ENCODE measurements at regions not wholly inside any gene's neighbourhood (a gene's known extent, or its start where the extent isn't known, plus 50 kb on each side); places are given as distances from the start of the nearest gene placed in this dataset.

GRCh38 chrX:14476205-14476604 is 53.1 kb upstream of the GLRA2 start:
- TF ChIP-seq CTCF (IDR thresholded peaks at IDR 0.05; ENCODE audit: low read depth, low read length, missing control alignments), result no peak
- H3K27ac ChIP-seq, result no peak overlapping the region
- no peaks in the 10 kb centered on the region for H3K36me3 ChIP-seq (replicated peaks)
- H3K4me3 ChIP-seq (ENCODE audit: low read depth, low read length), result no peak overlapping the region
- in situ Hi-C loops (cut with HindIII; ENCODE audit: low pct_ligation_motif_present, low sequenced_read_pairs), result no loop called here
- no peaks in the 10 kb centered on the region for H3K27me3 ChIP-seq (replicated peaks)
- DNase-seq, result no peak

GRCh38 chrX:14449773-14450172 is 79.6 kb upstream of the GLRA2 start:
- Histone ChIP-seq H3K27ac (no peak overlapping the region), H3K36me3 (replicated peaks) (no peaks in the 10 kb centered on the region), H3K4me3 (ENCODE audit: low read depth, low read length) (no peak overlapping the region), H3K27me3 (replicated peaks) (no peaks in the 10 kb centered on the region)
- in situ Hi-C loops (cut with HindIII; ENCODE audit: low pct_ligation_motif_present, low sequenced_read_pairs), result no loop called here
- no peak for TF ChIP-seq CTCF (IDR thresholded peaks at IDR 0.05; ENCODE audit: low read depth, low read length, missing control alignments)
- no peak for DNase-seq

- TF ChIP-seq CTCF (IDR thresholded peaks at IDR 0.05; ENCODE audit: low read depth, low read length, missing control alignments), result no peak
- DNase-seq, result no peak
- no peaks in the 10 kb centered on the region for H3K36me3 ChIP-seq (replicated peaks)
- no peak overlapping the region for H3K27ac ChIP-seq
- no peak overlapping the region for H3K4me3 ChIP-seq (ENCODE audit: low read depth, low read length)
- no peaks in the 10 kb centered on the region for H3K27me3 ChIP-seq (replicated peaks)
- in situ Hi-C loops (cut with HindIII; ENCODE audit: low pct_ligation_motif_present, low sequenced_read_pairs), result no loop called here
Observed at GRCh38 chrX:14448406-14448805, 80.9 kb upstream of the GLRA2 start.

GRCh38 chrX:14440106-14440505 is 89.2 kb upstream of the GLRA2 start:
- Histone ChIP-seq H3K27ac (no peak overlapping the region), H3K27me3 (replicated peaks) (no peaks in the 10 kb centered on the region), H3K36me3 (replicated peaks) (no peaks in the 10 kb centered on the region), H3K4me3 (ENCODE audit: low read depth, low read length) (no peak overlapping the region)
- no peak for TF ChIP-seq CTCF (IDR thresholded peaks at IDR 0.05; ENCODE audit: low read depth, low read length, missing control alignments)
- DNase-seq, result no peak
- in situ Hi-C loops (cut with HindIII; ENCODE audit: low pct_ligation_motif_present, low sequenced_read_pairs), result no loop called here

- H3K36me3 ChIP-seq (replicated peaks), result no peaks in the 10 kb centered on the region
- H3K27me3 ChIP-seq (replicated peaks), result no peaks in the 10 kb centered on the region
- no peak for DNase-seq
- no peak overlapping the region for H3K4me3 ChIP-seq (ENCODE audit: low read depth, low read length)
- no peak for TF ChIP-seq CTCF (IDR thresholded peaks at IDR 0.05; ENCODE audit: low read depth, low read length, missing control alignments)
- in situ Hi-C loops (cut with HindIII; ENCODE audit: low pct_ligation_motif_present, low sequenced_read_pairs), result no loop called here
- H3K27ac ChIP-seq, result no peak overlapping the region
Observed at GRCh38 chrX:14427614-14428013, 101.7 kb upstream of the GLRA2 start.

- no peak for DNase-seq
- Histone ChIP-seq H3K27ac (no peak overlapping the region), H3K4me3 (ENCODE audit: low read depth, low read length) (no peak overlapping the region), H3K36me3 (replicated peaks) (no peaks in the 10 kb centered on the region), H3K27me3 (replicated peaks) (no peaks in the 10 kb centered on the region)
- no peak for TF ChIP-seq CTCF (IDR thresholded peaks at IDR 0.05; ENCODE audit: low read depth, low read length, missing control alignments)
- in situ Hi-C loops (cut with HindIII; ENCODE audit: low pct_ligation_motif_present, low sequenced_read_pairs), result no loop called here
Observed at GRCh38 chrX:14420841-14421240, 108.5 kb upstream of the GLRA2 start.
